GM18870 (cell line): ENCODE measurements at regions not wholly inside any gene's neighbourhood (a gene's known extent, or its start where the extent isn't known, plus 50 kb on each side); places are given as distances from the start of the nearest gene placed in this dataset.
"Not testable (repeated sequence)": the region's sequence is repeated elsewhere in the genome, so short reads cannot be mapped to it uniquely, and the experiment has no call there.

Experiments used
- ATAC-seq: cut with Tn5 transposase; IDR thresholded peaks from one replicate; pipeline ENCODE4 v1.9.1; 2021; ENCODE audit warnings: moderate library complexity; ENCODE audit not compliant: unreplicated experiment

DNA sequence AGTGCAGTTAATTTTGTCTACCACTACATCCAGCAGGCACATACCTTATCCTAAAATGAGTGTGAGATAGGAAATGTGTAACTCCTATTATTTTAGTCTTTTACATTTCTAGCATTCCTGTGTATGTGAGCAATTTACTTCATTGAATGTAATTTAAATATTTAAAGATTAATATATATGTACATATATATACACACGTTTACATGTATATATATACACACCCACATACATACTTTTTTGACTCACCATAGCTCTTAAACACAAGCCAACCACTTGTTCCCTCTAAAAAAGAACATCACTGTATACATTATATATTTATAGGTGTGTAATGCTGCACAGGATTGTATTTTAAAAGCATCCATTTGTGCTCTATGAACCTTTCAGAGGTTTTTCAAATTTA, 425.6 kb upstream of the NECTIN3 start:
- no peak for ATAC-seq

DNA sequence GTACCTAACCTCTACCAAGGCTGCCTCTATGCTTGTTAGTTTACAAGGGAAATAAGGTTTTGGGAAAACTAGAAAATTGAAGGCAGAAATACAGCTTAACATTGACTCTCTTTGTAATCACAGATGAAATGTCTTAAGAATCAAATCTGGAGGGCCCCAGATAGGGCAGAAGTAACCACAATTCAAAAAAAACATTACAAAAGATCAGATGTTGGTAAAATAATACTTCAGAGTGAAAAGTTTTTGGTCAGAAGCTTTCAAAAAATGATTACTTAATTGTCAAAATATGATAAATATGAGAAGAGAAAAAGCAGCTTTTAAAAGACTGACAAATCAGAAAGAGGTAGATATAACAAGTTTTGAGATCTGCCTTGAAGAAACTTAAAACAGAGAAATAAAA, 425.1 kb upstream of the NECTIN3 start:
- ATAC-seq: no peak

DNA sequence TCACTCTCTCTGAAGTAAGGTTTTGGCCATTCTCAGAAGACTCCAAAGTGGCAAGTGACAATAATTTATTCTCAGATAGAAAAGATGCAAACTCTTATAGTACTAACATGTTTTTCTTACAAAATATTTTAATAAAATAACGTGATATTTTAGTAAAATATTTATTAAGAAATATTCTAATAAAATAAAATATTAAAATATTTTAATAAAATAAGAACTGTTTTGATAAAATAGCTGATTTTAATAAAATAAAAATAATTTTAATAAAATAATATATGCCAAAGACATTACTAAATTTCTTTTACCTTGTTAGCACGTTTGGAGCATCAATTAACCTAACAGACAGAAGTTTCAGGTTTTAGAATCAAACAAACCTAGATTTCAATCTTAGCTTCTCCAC, 424.0 kb upstream of the NECTIN3 start:
- no peak for ATAC-seq

DNA sequence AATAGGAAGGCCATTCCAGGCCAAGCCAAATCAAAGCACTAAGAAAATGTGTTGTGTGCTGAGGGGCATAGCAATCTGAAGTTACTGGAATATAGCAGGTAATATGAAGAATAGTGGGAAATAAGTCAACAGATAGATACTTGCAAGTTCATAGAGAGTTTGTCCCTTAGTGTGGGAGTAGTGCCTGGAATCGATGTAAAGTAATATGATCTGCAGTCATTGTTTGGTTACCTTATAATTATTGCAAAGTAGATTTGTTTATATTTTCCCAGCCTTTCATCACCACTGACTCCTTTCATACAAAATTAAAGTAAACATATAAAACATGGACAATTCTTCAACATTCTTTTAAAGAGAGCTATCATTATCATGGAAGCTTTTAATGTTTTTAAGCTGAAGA, 420.9 kb upstream of the NECTIN3 start:
- ATAC-seq: no peak

DNA sequence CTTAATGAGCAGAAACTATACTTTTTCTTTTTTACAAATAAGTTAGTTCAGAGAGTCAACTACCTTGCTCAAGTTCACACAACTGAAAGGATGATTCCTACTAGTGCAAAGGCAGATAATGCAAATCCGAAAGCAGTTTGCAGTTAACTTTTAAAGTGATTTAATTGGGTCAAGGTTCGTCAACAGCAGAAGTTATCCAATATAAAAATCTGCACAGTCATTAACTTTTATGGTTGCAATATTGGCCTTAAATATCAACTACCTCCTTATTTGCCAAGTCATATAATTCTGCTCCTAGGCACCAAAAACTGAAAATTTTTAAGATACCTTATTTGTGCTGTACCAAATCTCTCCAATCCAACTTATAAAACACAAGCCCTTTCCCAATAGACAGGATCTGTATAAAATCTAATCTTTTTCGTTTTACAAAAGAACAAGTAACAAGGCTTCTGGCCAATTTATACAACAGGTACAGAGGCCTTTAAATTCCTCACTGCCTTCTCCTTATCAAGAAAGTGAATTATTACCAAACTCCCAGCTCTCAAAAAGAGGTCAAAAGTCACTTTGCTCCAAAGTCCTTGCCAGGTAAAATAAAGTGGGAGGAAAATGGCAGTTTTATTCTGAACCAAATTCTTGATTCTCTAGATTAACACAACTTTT, 416.6 kb upstream of the NECTIN3 start:
- no peak for ATAC-seq

DNA sequence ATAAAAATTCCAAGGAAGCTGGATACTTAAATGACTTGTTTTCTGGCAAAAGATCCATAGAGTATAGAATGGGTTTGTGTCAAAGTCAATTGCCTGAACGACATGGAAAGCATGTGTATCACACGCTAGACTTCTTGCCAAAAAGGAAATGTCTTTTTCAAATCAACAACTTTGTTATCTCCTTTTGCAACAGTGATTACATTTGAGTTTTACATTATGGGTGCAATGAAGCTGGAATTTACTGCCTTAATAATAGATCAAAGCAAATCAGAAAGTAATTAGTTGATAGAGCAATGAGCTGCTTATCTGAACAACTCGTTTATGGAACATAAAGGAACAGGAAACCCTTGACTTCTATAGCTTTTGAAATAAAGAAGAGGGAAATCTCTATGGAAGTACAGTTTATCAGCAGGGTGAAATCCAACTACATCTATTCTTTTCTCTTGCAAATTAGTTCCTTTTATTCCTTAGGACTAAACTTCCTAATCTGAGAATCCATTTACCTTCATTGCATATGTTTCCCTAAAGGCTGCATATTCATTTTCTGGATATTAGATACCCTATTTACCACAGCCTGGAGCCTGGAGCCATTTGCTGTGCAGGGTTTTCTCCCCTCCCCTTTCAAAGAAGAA, 415.1 kb upstream of the NECTIN3 start:
- ATAC-seq: no peak

DNA sequence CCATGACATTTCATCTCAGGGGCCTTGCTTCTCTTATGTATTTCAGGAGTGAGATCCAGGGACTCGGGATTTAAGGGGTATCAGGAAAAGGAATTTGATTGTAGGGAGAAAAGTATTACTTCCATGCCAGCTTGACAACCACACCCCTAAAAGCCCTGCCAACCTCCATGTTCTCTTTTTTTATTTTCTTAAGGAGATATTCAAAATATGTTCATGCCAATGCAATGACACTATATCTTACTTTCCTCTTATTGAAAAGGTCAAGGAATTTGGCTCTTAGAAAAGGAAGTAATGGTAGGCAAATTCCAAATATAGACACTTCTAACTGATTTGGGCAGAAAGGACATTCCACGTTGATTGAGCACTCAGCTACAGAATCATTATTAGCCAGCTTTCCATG, 407.5 kb upstream of the NECTIN3 start:
- ATAC-seq: no peak

DNA sequence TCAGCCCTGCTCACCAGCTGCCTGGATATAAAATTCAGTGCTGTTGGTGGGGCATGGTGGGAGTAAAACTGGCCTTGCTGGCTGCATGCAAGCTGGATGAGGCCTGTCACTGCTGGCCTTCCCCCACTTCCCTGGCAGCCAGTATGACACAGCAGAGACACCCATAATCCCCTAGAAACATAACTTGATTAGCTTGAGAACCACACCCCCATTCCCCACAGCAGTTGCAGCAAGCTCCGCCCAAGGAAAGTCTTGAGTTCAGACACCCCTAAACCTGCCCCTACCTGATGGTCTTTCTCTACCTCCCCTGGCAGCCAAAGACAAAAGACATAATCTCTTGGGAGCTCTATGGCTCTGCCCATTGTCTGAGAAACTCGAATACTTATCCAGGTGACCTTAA, 405.1 kb upstream of the NECTIN3 start:
- ATAC-seq: no peak

DNA sequence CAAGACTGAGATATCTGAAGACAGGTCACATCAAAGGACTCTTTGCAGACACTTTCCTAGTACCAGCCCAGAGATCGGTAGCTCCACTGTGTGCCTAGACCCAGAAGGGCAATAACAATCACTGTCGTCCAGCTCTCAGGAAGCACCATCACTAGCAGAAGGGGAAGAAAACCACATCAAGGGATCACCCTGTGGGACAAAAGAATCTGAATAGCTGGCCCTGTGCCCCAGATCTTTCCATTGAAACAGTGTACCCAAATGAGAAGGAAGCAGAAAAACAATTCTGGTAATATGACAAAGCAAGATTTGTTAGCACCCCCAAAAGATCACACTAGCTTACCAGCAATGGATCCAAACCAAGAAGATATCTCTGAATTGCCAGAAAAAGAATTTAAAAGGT, 404.4 kb upstream of the NECTIN3 start:
- no peak for ATAC-seq

DNA sequence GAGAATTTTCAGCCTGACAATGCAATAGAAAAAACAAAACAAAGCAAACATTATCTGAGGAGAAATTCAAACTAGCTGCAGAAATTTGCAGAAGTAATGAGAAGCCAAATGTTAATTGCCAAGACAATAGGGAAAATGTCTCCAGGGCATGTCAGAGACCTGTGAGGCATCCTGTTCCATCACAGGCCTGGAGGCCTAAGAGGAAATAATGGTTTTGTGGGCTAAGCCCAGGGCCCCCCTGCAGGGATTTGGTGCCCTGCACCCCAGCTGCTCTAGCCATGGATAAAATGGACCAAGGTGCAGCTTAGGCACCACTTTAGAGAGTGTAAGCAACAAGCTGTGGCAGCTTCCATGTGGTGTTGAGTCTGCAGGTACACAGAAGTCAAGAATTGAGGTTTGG, 401.2 kb upstream of the NECTIN3 start:
- no peak for ATAC-seq

DNA sequence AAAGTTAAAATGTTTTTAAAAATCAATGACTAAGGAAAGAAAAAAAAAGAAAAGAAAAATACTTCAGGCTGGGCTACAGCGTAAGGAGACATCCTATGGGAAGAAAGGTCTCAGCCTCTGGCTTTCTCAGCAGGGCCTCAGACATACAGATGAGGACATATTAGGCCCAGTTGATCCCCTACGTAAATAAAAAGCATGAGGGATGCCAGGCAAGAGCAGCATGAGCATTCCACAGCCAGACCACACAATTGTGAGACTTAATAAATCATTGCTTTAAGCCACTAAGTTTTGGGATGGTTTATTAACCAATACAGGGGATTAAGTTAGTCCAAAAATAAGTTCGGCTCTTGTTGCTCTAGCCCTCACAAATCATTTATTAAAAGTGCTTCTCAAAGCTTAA, 394.1 kb upstream of the NECTIN3 start:
- ATAC-seq: no peak

DNA sequence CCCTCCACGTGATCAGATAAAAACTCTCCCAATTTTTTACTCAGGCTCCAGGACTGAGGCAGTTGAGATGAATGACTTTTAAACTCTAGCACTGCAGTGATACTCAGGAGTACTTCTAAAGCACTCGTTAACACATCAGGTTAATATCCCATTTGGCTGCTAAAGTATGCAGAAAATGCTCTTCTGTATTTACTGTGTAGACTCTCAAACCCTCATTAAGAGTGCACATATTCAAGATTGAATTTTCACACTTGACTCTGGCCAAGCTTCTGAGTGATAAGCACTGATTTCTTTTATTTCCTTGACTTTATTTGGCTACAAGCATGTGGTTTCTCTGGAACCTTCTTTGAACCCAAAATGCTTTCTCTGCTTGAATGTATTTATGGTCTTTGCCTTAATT, 392.3 kb upstream of the NECTIN3 start:
- no peak for ATAC-seq

DNA sequence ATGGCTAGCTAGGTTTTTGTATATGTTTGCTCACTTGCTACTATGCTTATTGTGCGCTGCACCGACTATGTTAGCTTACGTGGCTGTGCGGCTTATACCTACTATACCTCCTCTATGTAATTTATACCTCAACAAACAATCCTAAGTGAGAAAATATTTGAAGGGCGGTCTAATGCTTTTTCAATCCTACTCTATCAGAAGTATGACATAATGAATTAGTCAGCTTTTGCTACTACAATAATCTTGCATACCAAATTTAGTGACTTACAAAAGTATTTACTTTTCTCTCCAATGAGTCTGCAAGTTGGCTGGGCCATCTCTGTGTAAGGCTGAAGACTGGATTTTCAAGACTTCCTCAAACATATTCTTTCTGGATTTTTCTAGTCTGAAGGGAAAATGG, 391.2 kb upstream of the NECTIN3 start:
- no peak for ATAC-seq

DNA sequence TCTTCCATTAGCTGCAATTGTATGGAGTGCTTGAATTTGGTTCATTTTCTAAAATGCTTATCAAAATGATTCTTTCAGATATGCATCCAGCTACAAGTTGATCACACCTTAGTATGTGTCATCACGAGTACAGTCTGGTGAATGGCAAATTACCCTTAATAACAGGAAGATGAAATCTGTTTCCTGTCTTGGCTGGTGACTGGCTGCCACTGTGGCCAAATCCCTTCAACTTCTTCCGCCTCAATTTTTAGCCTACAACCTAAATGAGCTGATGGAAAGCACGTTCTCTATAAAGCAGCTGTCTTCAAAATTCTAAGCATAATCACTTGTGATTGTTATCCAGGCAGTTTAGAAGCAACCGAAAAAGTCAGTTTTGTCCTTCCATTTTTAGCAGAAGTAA, 387.1 kb upstream of the NECTIN3 start:
- no peak for ATAC-seq

DNA sequence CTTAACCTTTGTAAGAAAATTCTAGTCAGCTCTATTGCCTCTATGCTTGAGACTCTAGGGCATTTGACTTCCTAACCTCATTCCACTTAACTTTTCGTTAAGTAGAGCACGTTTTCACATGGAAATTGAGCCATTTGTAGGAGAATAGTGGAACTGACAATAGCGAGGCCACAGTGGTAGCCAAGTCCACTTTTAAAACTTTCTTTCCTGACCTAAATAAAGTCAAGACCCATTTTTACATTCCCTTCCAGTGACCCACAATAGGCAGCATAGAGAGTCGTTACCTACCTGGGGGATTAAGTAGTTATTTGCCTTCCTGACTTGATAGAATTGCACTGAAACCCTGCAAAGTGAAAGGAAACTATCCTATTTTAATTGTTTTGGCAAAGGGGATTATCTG, 386.0 kb upstream of the NECTIN3 start:
- no peak for ATAC-seq

DNA sequence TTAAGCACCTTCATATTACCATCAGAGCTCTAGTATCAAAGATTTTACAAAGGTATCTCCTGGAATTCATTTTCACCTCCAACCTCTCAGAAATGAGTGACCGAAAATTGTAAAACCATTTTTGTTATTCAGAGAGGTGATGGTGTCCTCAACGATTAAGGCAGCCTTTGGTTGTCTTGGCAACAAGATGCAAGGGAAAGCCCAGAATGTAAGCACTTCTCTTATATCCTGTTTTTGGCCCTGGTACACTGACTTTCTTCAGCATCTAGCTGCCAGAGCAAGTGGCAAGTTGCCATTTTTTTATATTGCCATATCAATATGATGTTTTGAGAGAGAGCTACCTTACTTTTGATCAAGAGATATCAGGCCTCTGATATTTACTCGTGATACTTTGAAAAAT, 384.9 kb upstream of the NECTIN3 start:
- ATAC-seq: no peak

DNA sequence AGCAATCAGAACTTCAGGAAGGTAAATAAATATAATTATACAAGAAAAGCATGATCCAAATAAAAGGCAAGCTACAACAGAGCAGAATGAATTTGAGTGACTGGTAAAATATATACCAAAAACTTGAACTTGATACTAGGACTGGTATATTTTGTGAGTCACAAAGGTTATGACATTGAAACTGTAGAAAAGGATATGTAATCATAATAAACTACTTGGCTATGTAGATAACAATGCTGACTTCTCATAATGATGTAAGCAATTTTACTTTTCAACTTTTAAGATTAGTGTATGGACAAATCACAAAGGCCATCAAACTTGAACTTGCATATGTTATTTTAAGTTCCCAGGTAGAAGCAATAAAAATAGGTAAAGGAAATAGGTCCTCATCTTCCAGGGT, 384.5 kb upstream of the NECTIN3 start:
- ATAC-seq: no peak

DNA sequence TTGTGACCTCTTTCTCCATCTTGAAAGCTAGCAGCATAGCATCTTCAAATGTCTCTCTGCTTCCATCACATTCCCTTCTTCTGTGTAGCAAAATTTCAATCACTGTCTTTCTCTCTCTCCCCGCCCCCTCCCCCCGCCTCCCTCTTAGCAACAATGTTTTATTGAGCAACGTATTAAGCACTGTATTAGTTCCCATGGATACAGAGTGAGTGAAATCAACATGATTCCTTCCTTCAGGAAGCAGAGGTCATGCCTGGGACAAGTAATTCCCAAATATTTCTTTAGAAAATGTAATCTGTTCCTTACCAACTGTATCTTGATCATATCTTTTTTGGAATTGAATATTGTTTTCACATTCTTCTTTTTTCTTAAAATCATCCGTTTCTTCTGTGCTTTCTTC, 373.7 kb upstream of the NECTIN3 start:
- no peak for ATAC-seq

DNA sequence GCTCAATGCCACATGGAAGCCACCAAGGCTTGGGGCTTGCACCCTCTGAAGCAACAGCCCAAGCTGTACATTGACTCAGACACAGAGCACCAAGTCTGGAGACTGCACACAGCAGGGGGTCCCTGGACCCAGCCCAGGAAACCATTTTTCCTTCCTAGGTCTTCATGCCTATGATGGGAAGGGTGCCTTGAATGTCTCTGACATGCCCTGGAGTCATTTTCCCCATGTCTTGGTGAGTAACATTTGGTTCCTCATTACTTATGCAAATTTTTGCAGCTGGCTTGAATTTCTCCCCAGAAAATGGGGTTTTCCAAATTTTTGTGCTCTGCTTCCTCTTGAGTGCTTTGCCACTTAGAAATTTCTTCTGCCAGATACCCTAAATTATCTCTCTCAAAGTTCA, 367.3 kb upstream of the NECTIN3 start:
- ATAC-seq: not testable (repeated sequence)

DNA sequence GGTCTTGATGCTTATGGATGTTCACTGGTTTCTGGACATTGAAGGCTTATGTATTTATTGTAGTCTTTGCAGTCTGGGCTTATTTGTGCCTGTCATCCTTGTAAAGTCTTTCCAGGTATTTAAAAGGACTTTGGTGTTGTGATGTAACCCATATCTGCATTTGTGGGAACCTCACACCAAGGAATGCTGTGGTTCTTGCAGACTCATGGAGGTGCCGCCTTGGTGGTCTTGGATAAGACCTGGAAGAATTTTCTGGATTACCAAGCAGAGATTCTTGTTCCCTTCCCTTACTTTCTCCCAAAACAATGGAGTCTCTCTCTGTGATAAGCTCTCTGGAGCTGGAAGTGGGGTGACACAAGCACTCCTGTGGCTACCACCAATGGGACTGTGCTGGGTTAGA, 363.5 kb upstream of the NECTIN3 start:
- no peak for ATAC-seq

DNA sequence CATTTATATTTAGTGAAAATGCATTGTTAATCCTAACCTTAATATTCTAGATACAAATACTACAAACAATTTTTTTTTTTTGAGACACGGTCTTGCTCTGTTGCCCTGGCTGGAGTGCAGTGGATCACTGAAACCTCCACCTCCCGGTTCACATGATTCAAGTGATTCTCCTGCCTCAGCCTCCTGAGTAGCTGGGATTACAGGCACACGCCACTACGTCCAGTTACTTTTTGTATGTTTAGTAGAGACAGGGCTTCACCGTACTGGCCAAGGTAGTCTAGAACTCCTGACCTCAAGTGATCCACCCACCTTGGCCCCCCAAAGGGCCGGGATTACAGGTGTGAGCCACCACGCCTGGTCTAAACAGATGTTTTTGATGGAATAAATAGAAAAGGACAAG, 361.5 kb upstream of the NECTIN3 start:
- ATAC-seq: no peak

DNA sequence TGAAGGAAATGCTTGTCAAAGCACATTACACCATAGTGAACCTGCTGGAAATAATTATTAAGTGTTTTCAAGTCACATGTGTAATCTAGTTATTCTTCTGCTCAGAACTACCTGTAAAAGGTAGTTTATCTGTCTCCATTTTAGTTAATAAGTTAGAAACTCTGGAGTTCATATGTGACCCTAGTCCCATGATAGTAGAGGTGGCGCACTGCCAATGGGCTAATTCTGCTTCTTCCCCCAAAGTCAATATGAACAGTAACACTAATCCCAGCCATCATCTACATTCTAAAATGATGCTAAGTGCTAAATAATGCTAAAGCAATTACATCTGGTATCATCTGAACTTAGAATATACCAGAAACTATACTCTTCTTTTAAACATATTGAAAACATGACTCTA, 361.0 kb upstream of the NECTIN3 start:
- no peak for ATAC-seq

DNA sequence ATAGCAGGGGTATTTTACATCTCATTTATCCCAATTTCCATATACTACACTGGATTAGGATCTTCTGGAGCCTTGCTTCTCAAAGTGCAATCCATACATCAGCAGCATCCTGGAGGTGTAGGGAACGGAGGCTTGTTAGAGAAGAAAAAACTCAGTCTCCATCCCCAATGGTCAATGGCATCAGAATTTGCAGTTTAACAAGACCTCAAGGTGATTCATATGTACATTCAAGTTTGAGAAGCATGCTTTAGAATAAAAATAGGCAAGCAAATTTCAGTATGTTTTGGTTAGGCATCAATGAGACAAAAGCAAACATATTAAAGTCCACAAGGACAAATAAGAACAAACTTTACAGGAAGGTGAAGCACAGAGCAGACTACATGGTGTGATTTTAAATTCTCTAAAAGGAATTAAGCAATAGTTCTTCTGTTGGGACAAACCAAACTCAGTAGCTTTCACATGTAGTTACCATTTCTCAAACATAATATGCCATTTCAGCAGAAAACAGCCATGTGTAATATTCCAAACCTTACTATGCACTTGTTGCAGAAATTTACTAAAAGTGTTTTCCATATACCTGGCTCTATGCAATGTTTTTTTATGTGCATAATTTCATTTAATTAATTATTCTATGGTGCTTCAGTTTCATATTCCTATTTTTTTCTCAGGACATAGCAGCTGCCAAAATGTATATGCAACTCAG, 360.3 kb upstream of the NECTIN3 start:
- no peak for ATAC-seq
